A172 (cell line): ENCODE measurements at regions not wholly inside any gene's neighbourhood (a gene's known extent, or its start where the extent isn't known, plus 50 kb on each side); places are given as distances from the start of the nearest gene placed in this dataset.

Experiments used
- DNase-seq: peaks from one replicate; pipeline ENCODE4 v3.0.0-alpha.2; 2015; ENCODE audit warnings: low spot score

GRCh38 chr15:53305101-53305500, 454.4 kb downstream of the WDR72 start:
- DNase-seq = no peak

GRCh38 chr15:53297828-53298227, 461.6 kb downstream of the WDR72 start:
- no peak for DNase-seq

- DNase-seq = no peak
These were observed 462.9 kb downstream of the WDR72 start for GRCh38 chr15:53296603-53297002.

- no peak for DNase-seq
These were observed 463.9 kb downstream of the WDR72 start for GRCh38 chr15:53295574-53295973.

GRCh38 chr15:53288542-53288941, 470.9 kb downstream of the WDR72 start:
- no peak for DNase-seq

- DNase-seq = no peak
These were observed 484.5 kb upstream of the ONECUT1 start for GRCh38 chr15:53274630-53275029.

- DNase-seq = no peak
These were observed 482.0 kb upstream of the ONECUT1 start for GRCh38 chr15:53272116-53272515.

- no peak for DNase-seq
These were observed 476.0 kb upstream of the ONECUT1 start for GRCh38 chr15:53266176-53266575.

GRCh38 chr15:53260647-53261046, 470.5 kb upstream of the ONECUT1 start:
- no peak for DNase-seq

- no peak for DNase-seq
These were observed 466.3 kb upstream of the ONECUT1 start for GRCh38 chr15:53256457-53256856.

- no peak for DNase-seq
These were observed 465.9 kb upstream of the ONECUT1 start for GRCh38 chr15:53256043-53256442.

GRCh38 chr15:53251996-53252395, 461.9 kb upstream of the ONECUT1 start:
- DNase-seq = no peak

GRCh38 chr15:53251523-53251922, 461.4 kb upstream of the ONECUT1 start:
- no peak for DNase-seq

- no peak for DNase-seq
These were observed 457.0 kb upstream of the ONECUT1 start for GRCh38 chr15:53247041-53247708.

GRCh38 chr15:53246404-53246803, 456.3 kb upstream of the ONECUT1 start:
- no peak for DNase-seq

GRCh38 chr15:53233801-53234200, 443.7 kb upstream of the ONECUT1 start:
- DNase-seq = no peak

GRCh38 chr15:53230473-53230872, 440.3 kb upstream of the ONECUT1 start:
- no peak for DNase-seq

GRCh38 chr15:53226559-53226958, 436.4 kb upstream of the ONECUT1 start:
- DNase-seq = no peak

- no peak for DNase-seq
These were observed 435.6 kb upstream of the ONECUT1 start for GRCh38 chr15:53225781-53226180.

- no peak for DNase-seq
These were observed 434.2 kb upstream of the ONECUT1 start for GRCh38 chr15:53224371-53224770.

- no peak for DNase-seq
These were observed 433.7 kb upstream of the ONECUT1 start for GRCh38 chr15:53223815-53224214.

- no peak for DNase-seq
These were observed 428.8 kb upstream of the ONECUT1 start for GRCh38 chr15:53218666-53219580.

- no peak for DNase-seq
These were observed 425.9 kb upstream of the ONECUT1 start for GRCh38 chr15:53216036-53216435.
